Right atrium auricular region (tissue), 2 donors: ENCODE measurements at regions not wholly inside any gene's neighbourhood (a gene's known extent, or its start where the extent isn't known, plus 50 kb on each side); places are given as distances from the start of the nearest gene placed in this dataset.

Experiments used
- DNase-seq: peaks from one replicate; pipeline ENCODE4 v3.0.0-alpha.2; 2019; ENCODE audit warnings: low spot score
- H3K27ac ChIP-seq, 2 donors: fragments of 200-600 bp; sonication (generic); 1 replicate in 1 of 2; 2 replicates in 1 of 2; pipeline ENCODE4 v1.5.1; 2016 to 2019
- H3K27me3 ChIP-seq, 2 donors: fragments of 200-600 bp; sonication (generic); one replicate each; pipeline versions ENCODE4 v1.5.1 to v1.6.0; 2017 to 2019
- H3K36me3 ChIP-seq: fragments of 200-600 bp; sonication (generic); one replicate; pipeline ENCODE4 v1.5.1; 2016
- H3K4me1 ChIP-seq, 2 donors: fragments of 200-600 bp; sonication (generic); one replicate each; pipeline versions ENCODE4 v1.5.1 to v1.6.0; 2017 to 2019
- H3K4me3 ChIP-seq, 2 donors: fragments of 200-600 bp; sonication (generic); 1 replicate in 1 of 2; 2 replicates in 1 of 2; pipeline ENCODE4 v1.5.1; 2017 to 2019; ENCODE audit warnings: mild to moderate bottlenecking in 1 of 2, moderate library complexity in 1 of 2
- H3K9me3 ChIP-seq, 2 donors: fragments of 200-600 bp; sonication (generic); one replicate each; pipeline ENCODE4 v1.5.1; 2019
- CTCF ChIP-seq, 2 donors: fragments of 200-600 bp; sonication (generic); IDR thresholded peaks; one replicate each; pipeline ENCODE4 v1.5.1; 2019; ENCODE audit warnings: antibody characterized with exemption in 2 of 2

DNA sequence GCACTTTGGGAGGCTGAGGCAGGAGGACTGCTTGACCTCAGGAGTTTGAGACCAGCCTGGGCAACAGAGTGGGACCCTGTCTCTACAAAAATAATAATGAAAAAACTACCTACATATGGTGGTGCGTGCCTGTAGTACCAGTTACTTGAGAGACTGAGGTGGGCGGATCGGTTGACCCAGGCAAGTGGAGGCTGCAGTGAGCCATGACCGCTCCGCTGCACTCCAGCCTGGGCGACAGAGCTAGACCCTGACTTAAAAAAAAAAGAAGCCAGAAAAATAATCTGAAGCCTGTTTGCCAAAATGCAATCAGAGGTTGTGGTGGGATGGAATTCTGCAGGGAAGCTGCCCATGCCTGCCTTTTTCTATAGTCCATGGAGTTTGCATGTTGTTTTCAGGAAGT, 50.4 kb upstream of the GGTA1 start:
- Histone ChIP-seq H3K27me3 (no peaks in the 10 kb centered on the region), H3K36me3 (no peaks in the 10 kb centered on the region), H3K4me1 (peaks cover 0 to 21% of the 10 kb centered on the region in 2 donors), H3K4me3 (no peak overlapping the region), H3K9me3 (no peaks in the 10 kb centered on the region), H3K27ac (no peak overlapping the region)
- no peak for DNase-seq
- no peak for TF ChIP-seq CTCF (IDR thresholded peaks at IDR 0.05)

DNA sequence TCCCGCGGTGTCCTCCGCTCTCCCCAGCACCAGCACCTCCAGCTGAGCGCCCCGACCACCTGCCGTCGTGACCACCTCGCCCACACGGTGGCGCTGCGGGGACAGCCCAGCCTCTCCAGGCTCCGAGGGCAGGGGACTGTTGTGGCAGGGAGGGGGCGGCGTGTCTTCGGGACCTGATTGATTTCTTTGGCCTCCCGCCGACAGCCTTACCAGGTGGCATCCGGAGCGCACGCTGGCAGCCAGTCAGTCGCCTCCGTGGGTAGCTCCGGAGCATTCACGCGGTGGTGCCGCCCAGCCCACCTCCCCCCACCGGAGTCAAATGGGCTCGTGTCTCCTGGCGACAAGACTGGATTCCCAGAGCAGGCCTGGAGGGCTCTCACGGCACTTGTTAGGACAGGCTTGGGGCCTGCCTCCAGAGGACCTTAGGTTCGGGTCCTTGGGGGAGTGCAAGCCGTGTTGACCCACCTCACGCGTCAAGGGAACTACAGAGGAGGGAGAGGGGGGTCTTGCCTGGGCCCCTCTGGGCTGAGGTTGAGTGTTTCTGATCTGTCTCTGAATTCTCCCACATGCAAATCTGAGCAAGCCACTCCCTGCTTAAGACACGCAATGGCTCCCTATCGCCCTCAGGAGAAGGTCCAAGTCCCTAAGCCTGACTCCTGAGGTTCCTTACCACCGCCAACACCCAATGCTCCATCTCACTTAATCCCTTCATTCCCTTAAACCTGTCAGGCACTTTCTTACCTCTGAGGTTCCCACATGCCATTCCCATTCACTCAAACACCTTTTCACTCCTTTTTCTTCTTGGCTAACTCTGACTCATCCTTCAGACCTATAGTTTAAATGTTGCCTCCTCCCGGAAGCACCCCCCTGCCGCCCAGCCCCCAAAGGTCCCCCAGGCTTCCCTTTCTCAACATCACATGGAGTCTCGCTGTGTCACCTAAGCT, 51.2 kb upstream of the GGTA1 start:
- peak; percentile 85 for DNase-seq
- TF ChIP-seq CTCF (IDR thresholded peaks at IDR 0.05) = peak; percentile 95 to 99
- peaks cover 0 to 16% of the 10 kb centered on the region in 2 donors for H3K4me1 ChIP-seq
- H3K4me3 ChIP-seq = peak overlapping the region; percentile 16 to 42
- H3K27ac ChIP-seq = peak overlapping the region in 1 of 2 donors; percentile 27
- H3K36me3 ChIP-seq = no peaks in the 10 kb centered on the region
- H3K27me3 ChIP-seq = no peaks in the 10 kb centered on the region
- H3K9me3 ChIP-seq = no peaks in the 10 kb centered on the region

DNA sequence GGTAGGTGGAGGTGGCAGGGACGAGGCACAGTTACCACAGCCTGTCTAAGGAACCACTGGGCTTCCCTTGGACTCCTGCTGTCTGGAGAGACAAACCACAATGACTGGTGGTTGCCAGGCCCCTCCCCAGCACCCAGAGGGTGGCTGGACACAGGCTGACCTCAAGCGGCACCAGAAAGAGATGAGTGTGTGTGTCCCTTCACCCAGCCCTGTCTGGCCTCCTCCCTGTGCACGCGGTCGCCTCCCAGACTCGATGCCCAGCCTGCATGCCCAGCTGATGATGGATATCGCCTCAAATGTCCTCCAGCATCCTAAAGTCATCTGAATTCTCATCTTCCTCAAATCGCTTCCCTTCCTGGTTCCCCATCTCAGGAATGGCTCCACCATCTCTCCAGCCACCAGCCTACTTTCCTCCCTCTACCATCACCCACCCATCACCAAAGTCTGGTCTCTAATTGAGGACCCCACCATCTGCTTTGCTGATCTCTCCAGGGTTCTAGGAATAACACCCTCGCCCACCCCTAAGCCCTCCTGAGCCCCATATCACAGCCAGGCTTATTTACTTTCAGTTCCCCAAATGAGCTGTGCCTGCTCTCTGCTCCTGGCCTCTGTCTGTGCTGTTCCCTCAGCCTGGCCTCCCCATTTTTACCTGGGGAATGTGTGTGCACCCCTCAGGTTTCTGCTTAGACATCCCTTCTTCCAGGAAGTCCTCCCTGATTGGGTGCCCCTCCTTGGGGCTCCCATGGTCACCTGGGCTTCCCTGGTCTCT, 52.5 kb upstream of the GGTA1 start:
- no peak for TF ChIP-seq CTCF (IDR thresholded peaks at IDR 0.05)
- H3K27ac ChIP-seq = no peak overlapping the region
- H3K4me3 ChIP-seq = no peak overlapping the region
- H3K36me3 ChIP-seq = no peaks in the 10 kb centered on the region
- no peak for DNase-seq
- H3K4me1 ChIP-seq = peaks cover 0 to 23% of the 10 kb centered on the region in 2 donors
- H3K27me3 ChIP-seq = no peaks in the 10 kb centered on the region
- H3K9me3 ChIP-seq = no peaks in the 10 kb centered on the region

DNA sequence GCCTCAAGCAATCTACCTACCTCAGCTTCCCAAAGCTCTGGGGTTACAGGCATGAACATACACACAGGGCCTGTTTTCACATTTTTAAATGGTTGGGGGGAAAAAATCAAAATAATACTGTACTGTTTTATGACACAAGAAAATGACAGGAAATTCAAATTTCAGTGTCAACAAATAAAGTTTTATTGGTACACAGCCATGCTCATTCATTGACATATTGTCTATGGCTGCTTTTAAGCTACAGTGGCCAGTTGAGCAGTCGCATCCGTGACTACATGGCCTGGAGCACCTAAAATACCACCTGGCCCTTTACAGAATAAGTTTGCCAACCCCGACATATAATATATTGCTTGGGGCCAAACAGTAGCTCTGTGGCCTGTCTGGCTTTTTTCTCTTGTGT, 56.4 kb upstream of the GGTA1 start:
- TF ChIP-seq CTCF (IDR thresholded peaks at IDR 0.05) = no peak
- H3K9me3 ChIP-seq = no peaks in the 10 kb centered on the region
- peaks cover 0 to 33% of the 10 kb centered on the region in 2 donors for H3K4me1 ChIP-seq
- peak overlapping the region in 1 of 2 donors; percentile 20 for H3K27ac ChIP-seq
- DNase-seq = no peak
- no peaks in the 10 kb centered on the region for H3K27me3 ChIP-seq
- H3K4me3 ChIP-seq = no peak overlapping the region
- no peaks in the 10 kb centered on the region for H3K36me3 ChIP-seq

GRCh38 chr9:121556580-121556979, 56.9 kb upstream of the GGTA1 start:
- peak; percentile 84 for DNase-seq
- Histone ChIP-seq H3K36me3 (no peaks in the 10 kb centered on the region), H3K4me1 (peaks cover 0 to 33% of the 10 kb centered on the region in 2 donors), H3K9me3 (no peaks in the 10 kb centered on the region), H3K27ac (peak overlapping the region in 1 of 2 donors; percentile 20), H3K27me3 (no peaks in the 10 kb centered on the region), H3K4me3 (no peak overlapping the region)
- no peak for TF ChIP-seq CTCF (IDR thresholded peaks at IDR 0.05)
